ENCODE measurements at regions not wholly inside any gene's neighbourhood (a gene's known extent, or its start where the extent isn't known, plus 50 kb on each side); places are given as distances from the start of the nearest gene placed in this dataset.

GRCh38 chr3:153001210-153002078 is 160.6 kb upstream of the RAP2B start:
- H3K27ac ChIP-seq (ENCODE audit: low read depth, low read length), result no peak overlapping the region
- DNase-seq (ENCODE audit: low read depth, low spot score), result no peak
- H3K4me3 ChIP-seq (ENCODE audit: low read depth, low read length), result no peak overlapping the region
- no peaks in the 10 kb centered on the region for H3K27me3 ChIP-seq (ENCODE audit: control insufficient read depth, insufficient read depth, low read length)
- ChIA-PET CTCF (no interaction called here), POLR2A (no interaction called here)
- no peaks in the 10 kb centered on the region for H3K9me3 ChIP-seq (ENCODE audit: control insufficient read depth, insufficient read depth, low read length)
- no peak for TF ChIP-seq CTCF (IDR thresholded peaks at IDR 0.05; ENCODE audit: low read depth, low read length)

- Histone ChIP-seq H3K4me3 (ENCODE audit: low read depth, low read length) (no peak overlapping the region), H3K27me3 (ENCODE audit: control insufficient read depth, insufficient read depth, low read length) (no peaks in the 10 kb centered on the region), H3K9me3 (ENCODE audit: control insufficient read depth, insufficient read depth, low read length) (no peaks in the 10 kb centered on the region), H3K27ac (ENCODE audit: low read depth, low read length) (no peak overlapping the region)
- ChIA-PET CTCF (no interaction called here), POLR2A (no interaction called here)
- no peak for DNase-seq (ENCODE audit: low read depth, low spot score)
- no peak for TF ChIP-seq CTCF (IDR thresholded peaks at IDR 0.05; ENCODE audit: low read depth, low read length)
These were observed 158.6 kb upstream of the RAP2B start for GRCh38 chr3:153003441-153003840.

GRCh38 chr3:153003862-153004261 is 158.2 kb upstream of the RAP2B start:
- ChIA-PET POLR2A (no interaction called here), CTCF (no interaction called here)
- DNase-seq (ENCODE audit: low read depth, low spot score), result no peak
- Histone ChIP-seq H3K9me3 (ENCODE audit: control insufficient read depth, insufficient read depth, low read length) (no peaks in the 10 kb centered on the region), H3K27me3 (ENCODE audit: control insufficient read depth, insufficient read depth, low read length) (no peaks in the 10 kb centered on the region), H3K27ac (ENCODE audit: low read depth, low read length) (no peak overlapping the region), H3K4me3 (ENCODE audit: low read depth, low read length) (no peak overlapping the region)
- no peak for TF ChIP-seq CTCF (IDR thresholded peaks at IDR 0.05; ENCODE audit: low read depth, low read length)

- no peak for TF ChIP-seq CTCF (IDR thresholded peaks at IDR 0.05; ENCODE audit: low read depth, low read length)
- H3K4me3 ChIP-seq (ENCODE audit: low read depth, low read length), result no peak overlapping the region
- no peak for DNase-seq (ENCODE audit: low read depth, low spot score)
- H3K9me3 ChIP-seq (ENCODE audit: control insufficient read depth, insufficient read depth, low read length), result no peaks in the 10 kb centered on the region
- ChIA-PET CTCF (no interaction called here), POLR2A (no interaction called here)
- H3K27me3 ChIP-seq (ENCODE audit: control insufficient read depth, insufficient read depth, low read length), result no peaks in the 10 kb centered on the region
- H3K27ac ChIP-seq (ENCODE audit: low read depth, low read length), result no peak overlapping the region
These were observed 153.8 kb upstream of the RAP2B start for GRCh38 chr3:153008226-153008625.

GRCh38 chr3:153023896-153024295 is 138.1 kb upstream of the RAP2B start:
- H3K27ac ChIP-seq (ENCODE audit: low read depth, low read length), result no peak overlapping the region
- CTCF ChIA-PET, result interaction anchor here (0.9 to 1.4 kb wide), 3 partner anchors 742 to 994 kb away, joined by 3 read pairs; no protein-coding TSS in a partner anchor
- DNase-seq (ENCODE audit: low read depth, low spot score), result no peak
- peaks cover 4% of the 10 kb centered on the region for H3K27me3 ChIP-seq (ENCODE audit: control insufficient read depth, insufficient read depth, low read length)
- no peaks in the 10 kb centered on the region for H3K9me3 ChIP-seq (ENCODE audit: control insufficient read depth, insufficient read depth, low read length)
- TF ChIP-seq CTCF (IDR thresholded peaks at IDR 0.05; ENCODE audit: low read depth, low read length), result no peak
- POLR2A ChIA-PET, result no interaction called here
- no peak overlapping the region for H3K4me3 ChIP-seq (ENCODE audit: low read depth, low read length)

Data from AG04450 (cell line).